ENCODE measurements at regions not wholly inside any gene's neighbourhood (a gene's known extent, or its start where the extent isn't known, plus 50 kb on each side); places are given as distances from the start of the nearest gene placed in this dataset.

DNA sequence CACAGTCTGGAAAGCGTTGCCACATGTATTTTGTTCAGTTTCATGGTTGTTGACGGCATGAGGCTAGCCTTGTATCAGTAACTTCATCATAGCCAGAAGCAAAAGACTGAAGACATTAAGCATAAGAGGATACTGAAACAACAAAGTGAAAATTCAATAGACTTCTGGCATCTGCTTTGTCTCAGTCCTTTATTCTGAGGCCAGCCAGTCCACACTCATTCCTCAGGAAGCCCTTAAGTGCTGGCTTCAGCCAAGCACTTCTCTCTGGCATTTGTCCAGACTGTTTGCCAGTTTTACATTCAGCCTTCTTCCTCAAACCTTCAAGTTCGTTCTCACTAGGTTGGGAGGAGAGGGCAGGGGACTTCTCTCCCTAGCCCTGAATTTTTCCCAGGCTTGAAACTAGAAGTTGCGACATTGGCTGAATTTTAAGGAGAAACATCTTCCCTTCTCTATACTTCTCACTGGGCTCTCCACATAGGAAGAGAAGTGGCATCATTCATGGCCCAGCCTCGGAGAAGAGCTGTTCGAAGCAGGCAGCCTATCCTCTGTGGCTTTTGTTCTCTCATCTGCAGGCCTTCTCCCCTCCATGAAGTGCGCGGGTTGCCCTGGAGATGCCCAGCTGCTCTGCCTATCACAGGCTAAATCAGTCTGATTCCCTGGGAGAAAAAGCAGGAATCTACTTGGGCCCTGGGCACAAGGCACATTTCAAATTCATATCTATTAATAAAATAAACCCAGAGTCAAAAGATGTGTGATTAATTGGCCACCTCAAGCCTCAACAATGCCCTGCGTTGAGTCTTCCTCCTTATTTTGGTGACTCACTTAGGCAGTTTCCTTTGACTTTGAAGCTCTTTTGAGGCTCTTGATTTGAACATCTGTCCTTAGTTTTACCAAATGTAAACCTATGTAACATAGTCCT lies 130.9 kb upstream of the PLEKHA5 start:
- Histone ChIP-seq H3K4me3 (ENCODE audit: low read length) (no peak overlapping the region), H3K4me1 (ENCODE audit: insufficient read depth, low read length) (no peaks in the 10 kb centered on the region), H3K9me3 (ENCODE audit: control insufficient read depth in 1 of 2, insufficient read depth in 1 of 2, low read length in 2 of 2) (no peaks in the 10 kb centered on the region), H3K36me3 (ENCODE audit: insufficient read depth, low read length) (no peaks in the 10 kb centered on the region), H3K27ac (ENCODE audit: low read depth in 1 of 2, low read length in 2 of 2) (no peak overlapping the region), H3K27me3 (ENCODE audit: control insufficient read depth in 1 of 2, insufficient read depth in 2 of 2, low read length in 2 of 2) (no peaks in the 10 kb centered on the region)
- Mint-ChIP-seq H3K4me3 (no peak overlapping the region), H3K27ac (no peak overlapping the region), H3K4me1 (ENCODE audit: low read depth) (no peaks in the 10 kb centered on the region), H3K27me3 (no peaks in the 10 kb centered on the region), H3K9me3 (peaks cover 15% of the 10 kb centered on the region), H3K36me3 (ENCODE audit: low read depth) (no peaks in the 10 kb centered on the region)
- CTCF ChIA-PET: no interaction called here
- ATAC-seq (ENCODE audit: poor library complexity): no peak
- POLR2A ChIA-PET: no interaction called here
- intact Hi-C loops (cut with DNase I, micrococcal nuclease): no loop called here
- TF ChIP-seq, protein P1, sequence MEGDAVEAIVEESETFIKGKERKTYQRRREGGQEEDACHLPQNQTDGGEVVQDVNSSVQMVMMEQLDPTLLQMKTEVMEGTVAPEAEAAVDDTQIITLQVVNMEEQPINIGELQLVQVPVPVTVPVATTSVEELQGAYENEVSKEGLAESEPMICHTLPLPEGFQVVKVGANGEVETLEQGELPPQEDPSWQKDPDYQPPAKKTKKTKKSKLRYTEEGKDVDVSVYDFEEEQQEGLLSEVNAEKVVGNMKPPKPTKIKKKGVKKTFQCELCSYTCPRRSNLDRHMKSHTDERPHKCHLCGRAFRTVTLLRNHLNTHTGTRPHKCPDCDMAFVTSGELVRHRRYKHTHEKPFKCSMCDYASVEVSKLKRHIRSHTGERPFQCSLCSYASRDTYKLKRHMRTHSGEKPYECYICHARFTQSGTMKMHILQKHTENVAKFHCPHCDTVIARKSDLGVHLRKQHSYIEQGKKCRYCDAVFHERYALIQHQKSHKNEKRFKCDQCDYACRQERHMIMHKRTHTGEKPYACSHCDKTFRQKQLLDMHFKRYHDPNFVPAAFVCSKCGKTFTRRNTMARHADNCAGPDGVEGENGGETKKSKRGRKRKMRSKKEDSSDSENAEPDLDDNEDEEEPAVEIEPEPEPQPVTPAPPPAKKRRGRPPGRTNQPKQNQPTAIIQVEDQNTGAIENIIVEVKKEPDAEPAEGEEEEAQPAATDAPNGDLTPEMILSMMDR (IDR thresholded peaks at IDR 0.05): no peak
- DNase-seq: no peak

DNA sequence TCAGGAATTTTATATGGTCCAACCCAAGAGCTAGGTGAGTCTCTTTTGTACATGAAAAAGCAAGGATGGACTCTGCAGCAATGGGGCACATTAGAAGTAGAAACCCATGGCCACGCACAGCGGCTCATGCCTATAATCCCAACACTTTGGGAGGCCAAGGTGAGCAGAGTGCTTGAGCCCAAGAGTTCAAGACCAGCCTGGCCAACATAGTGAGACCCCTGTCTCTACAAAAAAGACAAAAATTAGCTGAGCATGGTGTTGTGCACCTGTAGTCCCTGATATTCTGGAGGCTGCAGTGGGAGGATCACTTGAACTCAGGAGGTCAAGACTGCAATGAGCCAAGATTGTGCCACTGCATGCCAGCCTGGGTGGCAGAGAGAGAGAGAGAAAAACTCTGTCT lies 128.7 kb upstream of the PLEKHA5 start:
- Mint-ChIP-seq H3K4me3 (no peak overlapping the region), H3K9me3 (peaks cover 12% of the 10 kb centered on the region), H3K27me3 (no peaks in the 10 kb centered on the region), H3K4me1 (ENCODE audit: low read depth) (no peaks in the 10 kb centered on the region), H3K36me3 (ENCODE audit: low read depth) (no peaks in the 10 kb centered on the region), H3K27ac (no peak overlapping the region)
- intact Hi-C loops (cut with DNase I, micrococcal nuclease): no loop called here
- no peaks in the 10 kb centered on the region for H3K9me3 ChIP-seq (ENCODE audit: control insufficient read depth in 1 of 2, insufficient read depth in 1 of 2, low read length in 2 of 2)
- no peaks in the 10 kb centered on the region for H3K4me1 ChIP-seq (ENCODE audit: insufficient read depth, low read length)
- ATAC-seq (ENCODE audit: poor library complexity) (no peak), DNase-seq (no peak)
- POLR2A ChIA-PET: no interaction called here
- no peaks in the 10 kb centered on the region for H3K36me3 ChIP-seq (ENCODE audit: insufficient read depth, low read length)
- no peak overlapping the region for H3K27ac ChIP-seq (ENCODE audit: low read depth in 1 of 2, low read length in 2 of 2)
- CTCF ChIA-PET: no interaction called here
- TF ChIP-seq, protein P1 (IDR thresholded peaks at IDR 0.05): no peak
- H3K4me3 ChIP-seq (ENCODE audit: low read length): no peak overlapping the region
- peaks cover 0 to 4% of the 10 kb centered on the region in 2 experiments for H3K27me3 ChIP-seq (ENCODE audit: control insufficient read depth in 1 of 2, insufficient read depth in 2 of 2, low read length in 2 of 2)

DNA sequence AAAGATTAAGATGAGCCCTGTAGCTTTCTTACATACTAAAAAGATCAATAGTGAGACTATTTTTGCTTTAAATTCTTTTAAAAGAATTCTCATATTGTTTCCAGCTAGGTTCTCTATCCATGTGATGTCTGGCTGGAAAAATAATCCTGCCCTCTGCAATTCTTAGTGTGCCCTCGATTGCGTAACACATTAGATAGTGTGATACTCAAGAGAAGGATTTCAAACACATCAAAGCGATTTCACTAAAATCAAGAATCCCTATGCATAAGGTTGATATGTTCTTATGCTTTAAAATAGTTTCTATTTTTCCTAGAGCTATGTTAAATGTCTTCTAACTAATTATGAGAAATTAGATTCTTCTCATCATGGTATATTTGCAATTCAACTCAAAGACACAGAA lies 127.3 kb upstream of the PLEKHA5 start:
- Histone ChIP-seq H3K27ac (ENCODE audit: low read depth in 1 of 2, low read length in 2 of 2) (no peak overlapping the region), H3K4me3 (ENCODE audit: low read length) (no peak overlapping the region), H3K27me3 (ENCODE audit: control insufficient read depth in 1 of 2, insufficient read depth in 2 of 2, low read length in 2 of 2) (peaks cover 0 to 4% of the 10 kb centered on the region in 2 experiments), H3K36me3 (ENCODE audit: insufficient read depth, low read length) (no peaks in the 10 kb centered on the region), H3K4me1 (ENCODE audit: insufficient read depth, low read length) (no peaks in the 10 kb centered on the region), H3K9me3 (ENCODE audit: control insufficient read depth in 1 of 2, insufficient read depth in 1 of 2, low read length in 2 of 2) (no peaks in the 10 kb centered on the region)
- Mint-ChIP-seq H3K36me3 (ENCODE audit: low read depth) (no peaks in the 10 kb centered on the region), H3K4me3 (no peak overlapping the region), H3K4me1 (ENCODE audit: low read depth) (no peaks in the 10 kb centered on the region), H3K27me3 (no peaks in the 10 kb centered on the region), H3K27ac (no peak overlapping the region), H3K9me3 (peaks cover 8% of the 10 kb centered on the region)
- DNase-seq (no peak), ATAC-seq (ENCODE audit: poor library complexity) (no peak)
- ChIA-PET CTCF (interaction anchor here (1.2 kb wide), 1 partner anchor 11 kb away, joined by 4 read pairs; no protein-coding TSS in a partner anchor), POLR2A (no interaction called here)
- TF ChIP-seq, protein P1 (IDR thresholded peaks at IDR 0.05): no peak
- intact Hi-C loops (cut with DNase I, micrococcal nuclease): no loop called here
